HG03565 (cell line): ENCODE measurements at regions not wholly inside any gene's neighbourhood (a gene's known extent, or its start where the extent isn't known, plus 50 kb on each side); places are given as distances from the start of the nearest gene placed in this dataset.

ENCODE experiments used
- ATAC-seq: cut with Tn5 transposase; IDR thresholded peaks from one replicate; pipeline ENCODE4 v1.9.1; 2021; ENCODE audit warnings: mild to moderate bottlenecking, moderate library complexity; ENCODE audit not compliant: unreplicated experiment

DNA sequence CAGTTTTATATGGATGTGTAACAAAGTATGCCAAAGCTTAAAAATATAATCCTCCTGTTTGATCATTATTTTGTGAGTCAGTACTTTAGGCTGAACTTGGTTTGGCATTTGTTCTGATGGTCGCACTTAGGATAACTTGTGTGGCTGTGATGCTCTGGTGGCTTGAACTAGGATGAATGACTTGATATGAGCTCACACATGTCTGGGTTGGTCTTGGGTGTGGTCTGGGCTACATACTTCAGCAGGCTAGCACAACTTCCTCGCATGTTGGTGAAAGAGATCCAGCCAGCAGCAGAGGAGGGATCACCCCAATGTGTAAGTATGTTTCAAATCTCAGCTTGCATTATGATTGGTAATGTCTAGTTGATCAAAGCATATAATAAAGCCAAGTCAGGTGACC, 969.1 kb upstream of the PCDH9 start:
- ATAC-seq, result no peak

DNA sequence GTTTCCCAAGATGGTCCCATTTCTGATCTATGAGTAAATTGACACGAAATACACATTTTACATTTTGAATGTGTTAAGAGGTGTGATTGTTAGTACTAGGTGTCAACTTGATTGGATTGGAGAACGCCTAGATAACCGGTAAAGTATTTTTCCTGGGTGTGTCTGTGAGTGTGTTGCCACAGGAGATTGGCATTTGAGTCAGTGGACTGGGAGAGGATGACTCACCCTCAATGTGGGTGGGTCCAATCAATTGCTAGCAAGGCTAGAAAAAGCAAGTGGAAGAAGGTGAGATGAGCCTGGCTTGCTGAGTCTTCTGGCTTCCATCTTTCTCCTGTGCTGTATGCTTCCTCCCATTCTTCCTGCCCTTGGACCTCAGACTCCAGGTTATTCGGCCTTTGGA, 960.7 kb upstream of the PCDH9 start:
- ATAC-seq, result no peak

DNA sequence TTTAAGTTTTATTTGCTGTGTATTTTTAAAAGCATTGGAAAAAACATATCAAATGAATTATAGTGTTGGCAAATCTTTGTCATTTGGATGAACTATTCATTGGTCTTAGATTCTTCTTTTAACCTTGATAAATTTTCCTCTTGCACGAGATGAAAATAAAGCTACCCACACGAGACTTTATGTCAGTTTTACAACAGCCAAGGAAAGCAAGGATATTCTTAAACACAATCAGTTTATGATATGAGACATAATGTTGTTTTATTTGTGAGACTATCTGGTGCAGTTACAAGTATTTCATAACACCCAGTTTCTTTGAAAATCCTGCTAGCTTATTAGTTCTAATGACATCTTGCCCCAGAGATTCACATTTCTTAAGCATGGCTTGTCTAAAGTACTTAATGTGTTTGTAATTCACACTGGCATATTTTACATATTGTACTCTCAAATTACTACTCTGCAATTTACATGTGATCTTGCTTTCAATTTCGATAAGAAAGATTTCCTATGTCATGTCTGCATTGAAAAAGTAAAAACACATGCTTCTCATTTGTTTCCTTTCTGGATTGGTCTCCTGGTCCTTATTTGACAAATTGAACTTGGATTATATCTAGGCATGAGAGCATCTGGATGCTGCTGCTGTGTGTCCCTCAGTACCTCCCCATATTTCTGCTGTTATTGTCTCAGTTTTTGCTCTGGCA, 955.5 kb upstream of the PCDH9 start:
- no peak for ATAC-seq

DNA sequence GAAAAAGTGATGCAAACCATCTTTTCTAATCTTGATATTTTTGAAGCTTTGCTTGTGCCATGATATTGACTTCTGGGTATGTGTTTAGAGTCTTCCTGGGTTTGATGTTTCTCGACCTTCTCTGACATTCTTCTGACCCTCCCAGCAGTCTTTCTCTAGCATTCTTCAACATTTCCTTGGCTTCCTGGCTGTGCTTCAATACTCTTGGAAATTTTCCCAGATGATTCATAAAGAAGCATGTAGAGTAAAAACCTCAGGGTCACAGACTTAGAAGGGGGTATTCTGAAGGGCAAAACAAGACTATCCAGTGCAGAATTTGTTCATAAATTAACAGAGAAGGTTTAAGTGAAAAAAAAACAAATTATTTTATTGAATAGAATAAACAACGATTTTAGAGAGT, 946.3 kb upstream of the PCDH9 start:
- no peak for ATAC-seq

DNA sequence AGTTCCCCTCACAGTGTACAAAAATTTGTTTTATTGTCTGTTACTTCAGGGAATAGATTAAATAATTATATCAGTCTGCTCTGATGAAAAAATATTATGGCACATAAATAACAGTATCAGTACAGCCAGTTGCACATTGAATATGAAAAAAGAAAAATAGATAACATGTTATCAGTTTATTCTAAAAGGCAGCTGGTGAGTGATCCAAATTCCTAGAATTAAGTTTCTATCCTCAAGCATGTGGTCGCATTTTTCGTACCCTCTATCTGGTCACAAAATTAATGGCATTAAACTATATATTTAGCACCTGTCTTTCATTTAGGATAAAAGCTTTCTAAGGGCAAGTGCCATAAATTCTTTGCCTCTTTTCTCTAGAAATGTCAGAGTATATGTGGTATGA, 944.8 kb upstream of the PCDH9 start:
- ATAC-seq, result no peak

DNA sequence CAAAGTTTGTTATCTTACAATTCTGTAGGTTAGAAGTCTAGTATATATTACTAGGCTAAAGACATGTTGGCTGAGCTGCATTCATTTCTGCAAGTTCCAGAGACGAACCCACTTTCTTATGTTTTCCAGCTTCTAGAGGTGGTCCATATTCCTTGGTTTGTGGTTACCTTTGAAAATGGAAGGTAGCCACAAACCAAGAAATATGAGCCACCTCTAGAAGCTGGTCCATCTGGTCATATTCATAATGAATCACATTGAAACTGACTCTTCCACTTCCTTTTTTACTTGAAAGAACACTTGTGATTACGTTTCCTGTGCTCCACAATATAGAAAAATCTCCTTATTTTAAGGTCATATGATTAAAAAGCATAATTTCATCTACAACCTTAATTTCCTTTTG, 943.0 kb upstream of the PCDH9 start:
- no peak for ATAC-seq

DNA sequence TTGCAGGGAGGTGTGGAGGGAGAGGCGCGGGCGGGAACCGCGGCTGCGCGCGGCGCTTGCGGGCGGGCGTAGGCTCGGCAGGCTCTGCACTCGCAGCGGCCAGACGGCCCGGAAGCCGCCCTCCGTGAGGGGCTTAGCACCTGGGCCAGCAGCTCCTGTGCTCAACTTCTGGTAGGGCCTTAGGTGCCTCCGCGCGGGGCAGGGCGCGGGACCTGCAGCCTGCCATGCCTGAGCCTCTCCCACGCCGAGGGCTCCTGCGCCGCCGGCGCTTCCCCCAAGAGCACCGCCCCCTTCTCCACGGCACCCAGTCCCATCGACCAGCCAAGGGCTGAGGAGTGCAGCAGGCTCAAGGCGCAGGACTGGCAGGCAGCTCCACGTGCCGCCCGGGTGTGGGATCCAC, 940.8 kb upstream of the PCDH9 start:
- no peak for ATAC-seq

DNA sequence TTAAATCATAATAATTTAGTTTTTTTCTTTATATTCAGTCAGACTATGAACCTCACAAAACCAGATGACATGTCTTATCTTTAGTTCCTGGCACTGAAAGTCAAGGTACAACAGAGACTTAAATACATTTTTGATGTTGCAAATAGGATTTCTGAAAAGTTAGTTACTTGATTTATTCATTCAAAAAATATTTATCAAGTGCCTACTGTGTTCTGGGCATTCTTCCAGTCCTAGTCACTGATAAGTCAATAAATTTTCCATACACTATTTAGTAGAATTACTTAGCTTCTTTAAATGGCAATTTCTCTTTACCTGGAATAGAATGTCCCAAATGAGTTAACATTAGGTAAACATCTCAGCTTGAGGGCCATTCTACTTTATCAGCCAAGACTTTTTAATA, 938.3 kb upstream of the PCDH9 start:
- ATAC-seq, result no peak

DNA sequence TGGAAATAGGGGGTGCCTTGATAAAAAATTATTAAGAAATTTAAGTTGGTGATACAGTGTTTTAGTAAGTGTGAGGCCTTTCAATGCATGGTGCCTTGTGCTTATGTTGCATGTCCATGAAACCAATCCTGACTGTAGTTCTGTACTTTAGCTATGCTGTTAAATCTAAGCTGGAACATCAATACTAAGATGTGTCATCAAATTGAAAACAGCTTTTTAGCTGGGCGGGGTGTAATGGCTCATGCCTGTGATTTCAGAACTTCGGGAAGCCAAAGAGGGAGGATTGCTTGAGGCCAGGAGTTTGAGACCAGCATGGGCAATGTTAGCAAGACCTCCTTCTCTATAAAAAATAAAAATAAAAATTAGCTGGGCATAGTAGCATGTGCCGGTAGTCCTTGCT, 930.3 kb upstream of the PCDH9 start:
- ATAC-seq, result no peak

DNA sequence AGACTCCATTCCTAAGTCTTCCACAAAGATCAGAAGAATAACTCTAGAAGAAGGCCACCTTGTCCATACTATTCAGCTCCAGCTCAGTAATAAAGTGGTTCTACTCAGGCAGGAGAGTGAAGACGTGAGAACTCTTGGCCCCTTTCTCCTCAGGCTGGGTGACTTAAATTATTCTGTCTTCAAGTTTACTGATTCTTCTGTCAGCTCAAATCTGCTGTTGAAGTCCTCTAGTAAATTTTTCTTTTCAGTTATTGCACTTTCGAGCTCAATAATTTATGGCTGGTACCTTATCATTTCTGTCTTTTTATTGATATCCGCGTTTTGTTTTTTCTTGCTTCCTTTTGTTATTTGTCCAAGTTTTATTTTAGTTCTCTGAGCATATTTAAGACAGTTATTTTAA, 922.3 kb upstream of the PCDH9 start:
- no peak for ATAC-seq

DNA sequence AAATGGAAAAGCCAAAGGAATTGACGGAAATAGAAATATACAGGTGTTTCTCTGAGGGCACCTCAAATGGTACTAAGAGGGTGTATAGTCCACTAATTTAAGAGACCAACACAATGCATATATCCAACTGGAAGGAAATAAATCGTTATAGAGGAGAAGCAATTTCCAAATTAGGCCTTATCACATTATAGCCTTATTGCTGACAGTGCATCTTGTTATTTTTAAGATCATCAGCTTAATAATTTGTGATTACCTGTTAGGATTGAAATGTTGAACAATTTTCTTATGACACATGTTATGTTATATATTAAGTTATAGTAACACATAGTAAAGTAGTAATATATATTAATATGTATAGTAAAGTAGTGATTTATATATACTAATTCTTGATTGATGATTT, 915.7 kb upstream of the PCDH9 start:
- no peak for ATAC-seq

DNA sequence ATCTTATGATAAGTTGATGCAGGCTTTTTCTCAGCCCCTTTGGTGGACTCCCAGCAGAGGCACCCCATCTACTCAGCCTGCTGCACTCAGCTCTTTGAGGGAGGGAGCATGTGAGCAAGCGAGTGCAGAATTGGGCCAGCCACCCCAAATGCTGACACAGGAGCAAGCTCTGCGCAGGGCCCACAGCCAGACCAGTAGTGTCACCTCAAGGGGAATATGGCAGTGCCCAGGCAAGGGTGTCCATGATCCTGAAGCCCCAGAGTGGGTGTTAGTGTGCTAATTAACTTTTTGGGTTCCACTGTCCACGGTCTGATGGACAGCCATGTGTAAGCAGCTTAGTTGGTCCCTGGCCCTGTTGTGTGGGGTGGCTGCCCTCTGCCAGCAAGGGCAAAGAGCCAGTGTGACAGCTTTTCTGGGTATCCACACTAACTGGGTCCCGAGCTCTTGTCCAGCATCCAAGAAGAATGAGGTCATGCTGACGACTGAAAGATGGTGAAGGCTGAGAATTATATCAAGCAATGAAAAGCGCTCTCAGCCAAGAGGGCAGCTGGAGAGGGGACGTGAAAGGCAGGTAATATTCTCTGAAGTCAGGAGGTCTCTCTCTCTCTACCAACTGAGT, 898.3 kb upstream of the PCDH9 start:
- no peak for ATAC-seq

DNA sequence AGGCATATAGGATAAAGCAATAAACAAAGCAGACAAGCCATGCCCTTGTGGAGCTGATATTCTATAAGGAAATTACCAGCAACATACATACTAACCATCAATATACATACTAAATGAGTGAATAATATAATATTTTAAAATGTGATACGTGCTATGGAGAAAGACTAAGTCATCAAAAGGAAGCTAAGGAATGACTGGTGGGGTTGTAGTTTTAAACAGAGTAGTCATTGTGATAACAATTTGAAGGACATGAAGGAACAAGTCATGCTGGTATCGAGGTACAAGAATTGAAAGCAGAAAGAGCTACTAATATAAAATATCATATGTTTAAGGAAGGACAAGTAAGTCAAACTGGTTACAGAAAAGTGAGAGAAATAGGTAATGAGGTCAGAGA, 894.9 kb upstream of the PCDH9 start:
- ATAC-seq, result no peak

DNA sequence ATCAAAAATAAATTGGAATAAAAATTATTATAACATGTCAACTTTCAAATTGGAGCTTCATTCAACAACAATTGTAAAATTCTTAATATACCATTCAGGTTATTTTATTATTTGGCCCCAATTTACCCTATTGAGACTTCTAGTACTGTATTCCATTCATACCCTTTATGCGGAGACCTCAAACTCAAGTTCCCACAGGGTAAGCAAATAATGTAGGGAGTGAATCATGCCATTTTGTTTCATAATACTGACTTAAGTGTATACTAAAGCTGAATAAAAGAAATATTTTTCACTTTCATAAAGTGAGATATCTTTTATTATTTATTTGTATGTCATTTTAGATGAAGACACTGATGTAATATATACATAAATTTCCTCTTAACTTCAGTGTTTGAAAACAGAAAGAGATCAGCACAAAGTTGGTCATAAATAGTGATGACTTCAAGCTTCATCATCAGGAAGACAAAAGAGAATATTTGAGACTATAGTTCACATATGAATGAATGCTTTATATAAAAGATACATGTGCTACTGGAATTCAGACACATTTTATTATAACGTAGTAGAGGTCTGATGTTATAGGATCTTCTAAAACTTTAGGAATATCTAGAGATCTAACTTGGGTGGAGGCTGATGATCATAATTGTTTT, 894.4 kb upstream of the PCDH9 start:
- no peak for ATAC-seq

DNA sequence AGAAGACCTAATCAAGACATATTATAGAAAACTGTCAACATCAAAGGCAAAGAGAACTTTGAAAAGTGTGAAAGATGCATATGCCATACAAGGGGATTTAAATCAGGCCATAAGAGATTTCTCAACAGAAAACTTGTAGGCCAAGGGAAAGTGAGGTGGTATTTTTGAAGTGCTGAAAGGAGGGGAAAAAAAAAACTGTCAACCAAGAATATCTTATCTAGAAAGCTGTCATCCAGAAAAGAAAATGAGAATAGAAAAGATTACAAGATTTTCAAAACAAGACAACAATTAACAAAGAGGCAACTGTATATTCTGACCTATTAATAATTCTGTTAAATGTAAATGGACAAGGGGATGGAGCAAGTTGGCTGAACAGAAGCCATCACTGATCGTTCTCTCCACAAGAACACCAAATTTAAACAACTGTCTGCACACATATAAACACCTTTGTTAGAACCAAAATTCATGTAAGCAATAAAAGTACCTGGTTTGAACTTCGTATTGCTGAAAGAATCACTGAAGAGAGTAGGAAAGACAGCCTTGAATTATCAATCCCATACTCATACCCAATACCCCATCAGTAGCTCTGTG, 880.1 kb upstream of the PCDH9 start:
- ATAC-seq, result no peak

DNA sequence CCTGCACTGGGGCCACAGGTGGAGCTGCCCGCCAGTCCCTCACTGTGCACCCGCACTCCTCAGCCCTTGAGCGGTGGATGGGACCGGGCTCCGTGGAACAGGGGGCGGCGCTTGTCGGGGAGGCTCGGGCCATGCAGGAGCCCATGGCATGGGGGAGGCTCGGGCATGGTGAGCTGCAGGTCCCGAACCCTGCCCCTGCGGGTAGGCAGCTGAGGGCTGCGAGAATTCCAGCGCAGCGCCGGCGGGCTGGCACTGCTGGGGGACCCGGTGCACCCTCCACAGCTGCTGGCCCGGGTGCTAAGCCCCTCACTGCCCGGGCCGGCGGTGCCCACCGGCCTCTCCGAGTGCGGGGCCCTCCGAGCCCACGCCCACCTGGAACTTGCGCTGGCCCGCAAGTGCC, 877.5 kb upstream of the PCDH9 start:
- no peak for ATAC-seq

DNA sequence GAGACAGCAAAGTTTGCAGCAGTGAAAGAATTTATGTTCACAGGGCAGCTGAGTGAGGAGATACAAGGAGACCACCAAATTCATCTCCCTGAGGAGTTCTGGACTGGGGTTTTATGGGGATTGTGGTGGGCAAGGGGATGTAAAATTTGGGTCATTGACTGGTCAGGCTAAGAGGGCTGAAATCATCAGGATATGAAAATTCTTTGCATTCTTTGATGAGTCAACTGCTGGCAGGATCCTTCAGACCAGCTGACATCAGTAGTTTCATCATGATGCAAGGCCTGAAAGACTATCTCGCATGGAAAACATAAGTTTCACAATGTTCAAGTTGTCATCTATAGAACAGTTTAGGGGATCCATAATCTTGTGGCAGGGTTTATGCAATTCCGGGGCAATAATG, 869.5 kb upstream of the PCDH9 start:
- ATAC-seq, result no peak

DNA sequence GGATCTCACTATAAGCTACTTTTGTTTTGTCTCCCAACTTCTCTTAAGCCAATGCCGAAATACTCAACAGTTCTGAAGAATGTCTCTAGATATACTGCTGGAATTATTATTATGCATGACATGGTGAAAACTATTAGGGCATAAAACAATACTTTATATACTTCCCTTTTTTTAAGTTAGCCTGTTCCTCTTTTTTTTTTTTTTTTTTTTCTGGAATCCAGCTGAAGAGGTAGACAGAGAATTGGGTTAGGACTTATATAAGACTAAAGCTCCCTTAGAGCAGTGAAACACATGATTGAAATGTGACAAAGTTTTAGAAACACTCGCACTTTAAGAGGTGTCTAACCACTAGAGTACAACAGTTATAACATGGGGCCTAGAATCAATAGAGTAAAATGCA, 850.9 kb upstream of the PCDH9 start:
- no peak for ATAC-seq

DNA sequence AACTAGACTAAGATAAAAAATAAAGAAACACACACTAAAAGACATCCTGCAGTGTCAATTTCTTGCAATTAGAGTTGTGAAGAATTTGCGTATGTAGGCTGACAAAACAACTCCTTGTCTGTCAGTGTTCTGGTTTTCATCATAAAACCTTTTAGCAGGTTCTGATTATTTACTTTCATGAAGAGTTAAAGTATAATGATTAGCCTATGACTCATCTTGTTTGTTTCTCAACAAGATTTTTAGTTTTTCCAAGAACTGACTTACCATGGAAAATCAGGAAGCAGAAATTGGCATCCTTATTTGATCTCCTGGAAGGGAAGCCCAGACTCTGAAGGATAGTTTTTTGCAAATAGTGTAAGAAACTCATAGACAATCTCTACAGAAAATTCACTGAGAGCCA, 848.7 kb upstream of the PCDH9 start:
- ATAC-seq, result no peak

DNA sequence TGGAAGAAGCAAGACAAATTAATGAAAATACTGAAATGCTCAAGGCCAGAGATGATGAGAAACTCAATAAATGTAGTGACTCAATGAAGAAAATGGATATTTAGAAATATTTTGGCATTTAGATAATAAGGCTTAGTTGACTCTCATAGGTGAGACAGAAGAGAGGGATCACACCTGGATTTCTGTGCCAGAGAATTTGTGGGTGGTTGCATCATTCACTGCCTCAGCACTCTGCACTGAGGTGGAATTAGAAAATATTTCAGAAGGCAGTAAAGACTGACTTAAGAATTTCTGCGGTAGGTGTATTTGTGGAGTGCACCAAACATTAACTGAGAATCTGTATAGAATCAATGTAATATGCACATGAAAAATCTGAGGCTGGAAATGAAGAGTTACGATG, 848.3 kb upstream of the PCDH9 start:
- ATAC-seq, result no peak

DNA sequence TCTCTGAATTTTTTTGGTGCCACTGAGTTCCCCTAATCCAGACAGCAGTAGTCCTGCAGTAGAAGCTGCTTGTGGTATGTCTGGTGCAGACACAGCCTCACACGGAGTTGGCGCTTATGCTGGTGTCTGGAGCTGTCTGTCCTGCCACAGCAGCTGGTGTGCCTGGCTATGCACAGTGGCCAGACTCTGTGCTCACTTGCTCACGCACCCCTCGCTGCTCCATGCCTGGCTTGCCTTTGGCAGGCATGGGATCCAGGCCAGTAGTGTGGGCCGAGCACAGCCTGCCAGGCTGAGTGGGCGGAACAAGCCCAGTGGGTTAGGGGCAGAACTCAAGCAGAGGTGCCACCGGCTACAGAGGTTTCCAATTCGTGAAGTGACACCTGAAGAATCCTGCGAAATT, 845.9 kb upstream of the PCDH9 start:
- no peak for ATAC-seq

DNA sequence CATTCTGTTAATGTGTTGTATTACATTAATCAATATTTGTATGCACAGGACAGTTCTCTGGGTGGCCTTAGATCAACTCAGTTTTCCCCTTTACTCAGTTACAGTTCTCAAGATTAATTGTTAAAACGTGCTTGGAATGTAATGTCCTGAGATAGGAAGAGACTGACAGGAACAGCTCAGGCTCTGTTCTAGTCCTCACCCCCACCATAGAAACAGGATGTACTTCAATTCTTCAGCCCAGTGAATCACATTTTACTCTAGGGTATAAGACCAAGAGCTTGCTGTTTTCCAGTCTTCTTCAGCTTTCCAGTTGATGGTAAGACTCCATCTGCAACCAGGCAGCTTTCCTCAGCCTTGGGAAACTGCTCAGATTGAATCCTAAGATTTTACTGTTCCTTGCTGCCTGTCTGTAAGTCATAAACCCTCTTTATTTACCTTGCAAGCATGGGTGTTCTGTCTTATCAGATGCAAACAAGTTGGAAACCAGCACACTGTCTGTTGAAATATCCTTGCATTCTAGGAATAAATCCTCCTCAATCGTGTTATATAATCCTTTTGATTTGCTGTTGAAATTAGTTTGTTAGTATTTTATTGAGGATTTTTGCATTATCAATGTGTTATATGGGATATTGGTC, 836.9 kb upstream of the PCDH9 start:
- no peak for ATAC-seq
